CD14-positive monocyte (primary cell): ENCODE measurements at regions not wholly inside any gene's neighbourhood (a gene's known extent, or its start where the extent isn't known, plus 50 kb on each side); places are given as distances from the start of the nearest gene placed in this dataset.

Experiments used
- DNase-seq, 3 donors: peaks; one replicate each; pipeline ENCODE4 v3.0.0-alpha.2; 2011 to 2022
- H2AFZ ChIP-seq: 2 replicates; pipeline ENCODE4 v1.6.0; 2012; ENCODE audit warnings: mild to moderate bottlenecking, low read depth, low read length, inconsistent platforms; ENCODE audit not compliant: insufficient read depth, poor library complexity, severe bottlenecking
- H3K27ac ChIP-seq, 2 donors: 1 replicate in 1 of 2; 2 replicates in 1 of 2; pipeline ENCODE4 v1.5.1; 2012 to 2013; ENCODE audit warnings: low read length in 2 of 2, control low read depth in 1 of 2, inconsistent platforms in 1 of 2, low read depth in 1 of 2, mild to moderate bottlenecking in 1 of 2
- H3K27me3 ChIP-seq, 2 donors: one replicate each; pipeline versions ENCODE4 v1.6.0 to v1.6.1; 2011 to 2013; ENCODE audit warnings: low read length in 2 of 2; ENCODE audit not compliant: control insufficient read depth in 2 of 2, insufficient read depth in 2 of 2
- H3K36me3 ChIP-seq, 2 donors: replicated peaks in 1 of 2; 1 replicate in 1 of 2; 2 replicates in 1 of 2; pipeline versions ENCODE4 v1.5.1 to v1.6.1; 2012 to 2013; ENCODE audit warnings: low read length in 2 of 2, control low read depth in 1 of 2, inconsistent platforms in 1 of 2, mild to moderate bottlenecking in 1 of 2; ENCODE audit not compliant: insufficient read depth in 2 of 2, control insufficient read depth in 1 of 2
- H3K4me1 ChIP-seq, 2 donors: 1 replicate in 1 of 2; 2 replicates in 1 of 2; pipeline versions ENCODE4 v1.5.1 to v1.6.1; 2012 to 2013; ENCODE audit warnings: low read length in 2 of 2, control low read depth in 1 of 2, inconsistent platforms in 1 of 2, mild to moderate bottlenecking in 1 of 2, moderate library complexity in 1 of 2; ENCODE audit not compliant: insufficient read depth in 2 of 2, control insufficient read depth in 1 of 2
- H3K4me2 ChIP-seq: replicated peaks from 2 replicates; pipeline ENCODE3; 2012; ENCODE audit warnings: low read length, moderate library complexity, mild to moderate bottlenecking; ENCODE audit not compliant: poor library complexity, severe bottlenecking; ENCODE audit errors: extremely low read depth
- H3K4me3 ChIP-seq, 3 experiments: fragments of 200-600 bp in 1 of 3; sonication (generic) in 1 of 3; replicated peaks in 1 of 3; 1 replicate in 2 of 3; 2 replicates in 1 of 3; pipeline ENCODE4 v1.5.1; 2011 to 2013; ENCODE audit warnings: low read length in 3 of 3, mild to moderate bottlenecking in 3 of 3, control low read depth in 2 of 3, low read depth in 2 of 3, inconsistent platforms in 1 of 3, moderate library complexity in 1 of 3
- H3K79me2 ChIP-seq: 2 replicates; pipeline ENCODE4 v1.6.0; 2012; ENCODE audit warnings: mild to moderate bottlenecking, control low read depth, inconsistent platforms, low read length, moderate library complexity; ENCODE audit not compliant: insufficient read depth
- H3K9ac ChIP-seq: 2 replicates; pipeline ENCODE4 v1.6.0; 2017; ENCODE audit warnings: low read length, mild to moderate bottlenecking; ENCODE audit not compliant: insufficient read depth, poor library complexity, severe bottlenecking
- H3K9me3 ChIP-seq, 2 donors: replicated peaks in 1 of 2; 1 replicate in 1 of 2; 2 replicates in 1 of 2; pipeline versions ENCODE4 v1.5.1 to v1.6.1; 2012 to 2013; ENCODE audit warnings: low read length in 2 of 2, control low read depth in 1 of 2; ENCODE audit not compliant: control insufficient read depth in 1 of 2, insufficient read depth in 1 of 2
- H4K20me1 ChIP-seq: 2 replicates; pipeline ENCODE4 v1.6.0; 2012; ENCODE audit warnings: mild to moderate bottlenecking, low read length, control low read depth, moderate library complexity; ENCODE audit not compliant: insufficient read depth
- H3K27ac Mint-ChIP-seq, 7 donors: one replicate each; pipeline ENCODE4 v1.8.0; 2020; ENCODE audit warnings: mild to moderate bottlenecking in 7 of 7, mixed read lengths in 7 of 7, moderate library complexity in 6 of 7, inconsistent platforms in 2 of 7
- H3K27me3 Mint-ChIP-seq, 3 donors: one replicate each; pipeline ENCODE4 v1.8.0; 2021 to 2022; ENCODE audit warnings: low read depth in 3 of 3, mild to moderate bottlenecking in 3 of 3, mixed read lengths in 3 of 3, moderate library complexity in 3 of 3, inconsistent platforms in 1 of 3
- H3K36me3 Mint-ChIP-seq, 2 donors: one replicate each; pipeline ENCODE4 v1.8.0; 2020; ENCODE audit warnings: mixed read lengths in 2 of 2, inconsistent platforms in 1 of 2, mild to moderate bottlenecking in 1 of 2
- H3K4me1 Mint-ChIP-seq: one replicate; pipeline ENCODE4 v1.8.0; 2020; ENCODE audit warnings: mild to moderate bottlenecking, mixed read lengths
- H3K4me3 Mint-ChIP-seq, 2 donors: one replicate each; pipeline ENCODE4 v1.8.0; 2020; ENCODE audit warnings: mild to moderate bottlenecking in 2 of 2, mixed read lengths in 2 of 2, moderate library complexity in 1 of 2
- H3K9me3 Mint-ChIP-seq, 7 donors: one replicate each; pipeline ENCODE4 v1.8.0; 2020 to 2022; ENCODE audit warnings: mixed read lengths in 7 of 7, mild to moderate bottlenecking in 6 of 7, moderate library complexity in 6 of 7, inconsistent platforms in 2 of 7
- CTCF ChIP-seq: fragments of 200-600 bp; IDR thresholded peaks from one replicate; pipeline ENCODE4 v1.8.0; 2022; ENCODE audit warnings: antibody characterized with exemption, mild to moderate bottlenecking
- WGBS: methylation state at CpG from one replicate; pipeline ENCODE4 v1.1.5; 2013; ENCODE audit warnings: missing lambda C conversion rate; ENCODE audit not compliant: insufficient coverage; 5-methylcytosine and 5-hydroxymethylcytosine counted together
- intact Hi-C, 2 donors: fragments of 100-400 bp; cut with micrococcal nuclease; formaldehyde crosslinking; loops; one replicate each; pipeline versions ENCODE4 v1.15.0 to v1.15.1; 2023

- no peaks in the 10 kb centered on the region for H3K4me1 Mint-ChIP-seq
- no peak for DNase-seq
- H3K4me1 ChIP-seq, result no peaks in the 10 kb centered on the region
- no peaks in the 10 kb centered on the region for H3K36me3 Mint-ChIP-seq
- no peak overlapping the region for H2AFZ ChIP-seq
- H3K9ac ChIP-seq, result no peak overlapping the region
- no peak overlapping the region for H3K4me2 ChIP-seq
- H3K27me3 Mint-ChIP-seq, result no peaks in the 10 kb centered on the region
- H3K4me3 ChIP-seq, result no peak overlapping the region
- H3K27ac Mint-ChIP-seq, result no peak overlapping the region
- no peaks in the 10 kb centered on the region for H3K79me2 ChIP-seq
- peaks cover 19 to 32% of the 10 kb centered on the region in 2 donors for H3K9me3 ChIP-seq
- intact Hi-C loops, result no loop called here
- no peak for TF ChIP-seq CTCF
- H4K20me1 ChIP-seq, result no peaks in the 10 kb centered on the region
- no peak overlapping the region for H3K4me3 Mint-ChIP-seq
- no peaks in the 10 kb centered on the region for H3K36me3 ChIP-seq
- H3K9me3 Mint-ChIP-seq, result peaks cover 0 to 26% (median 16%) of the 10 kb centered on the region in 7 donors
- H3K27me3 ChIP-seq, result no peaks in the 10 kb centered on the region
- no peak overlapping the region for H3K27ac ChIP-seq
- no CpG with 5 or more reads among the region's 2 CpGs for WGBS
Observed at GRCh38 chr12:38110026-38110699, 206.4 kb upstream of the ALG10B start.

GRCh38 chr12:38113991-38114390 is 202.6 kb upstream of the ALG10B start:
- WGBS, result 50% methylated on average over 2 of the region's 5 CpGs

More at GRCh38 chr12:38113991-38114390, 202.6 kb upstream of the ALG10B start:
- H3K27me3 Mint-ChIP-seq, result no peaks in the 10 kb centered on the region
- Histone ChIP-seq H3K4me2 (no peak overlapping the region), H3K4me3 (no peak overlapping the region), H4K20me1 (no peaks in the 10 kb centered on the region), H3K9me3 (peaks cover 36 to 39% of the 10 kb centered on the region in 2 donors), H3K4me1 (no peaks in the 10 kb centered on the region), H3K79me2 (no peaks in the 10 kb centered on the region), H3K27ac (no peak overlapping the region), H3K27me3 (no peaks in the 10 kb centered on the region), H2AFZ (no peak overlapping the region), H3K9ac (no peak overlapping the region), H3K36me3 (no peaks in the 10 kb centered on the region)
- H3K36me3 Mint-ChIP-seq, result no peaks in the 10 kb centered on the region
- no peaks in the 10 kb centered on the region for H3K4me1 Mint-ChIP-seq
- intact Hi-C loops, result no loop called here
- no peak for DNase-seq
- TF ChIP-seq CTCF, result no peak
- no peak overlapping the region for H3K4me3 Mint-ChIP-seq
- no peak overlapping the region for H3K27ac Mint-ChIP-seq
- H3K9me3 Mint-ChIP-seq, result peaks cover 8 to 39% (median 22%) of the 10 kb centered on the region in 7 donors
